ENCODE measurements at regions not wholly inside any gene's neighbourhood (a gene's known extent, or its start where the extent isn't known, plus 50 kb on each side); places are given as distances from the start of the nearest gene placed in this dataset.
A peak's percentile ranks its signal among the peaks of the same experiment; 100 is the strongest.

- in situ Hi-C loops (cut with HindIII; ENCODE audit: low sequenced_read_pairs): no loop called here
- DNase-seq (ENCODE audit: low read depth): peak; percentile 19
- H3K4me3 ChIP-seq (ENCODE audit: low read depth, low read length): no peak overlapping the region
- TF ChIP-seq CTCF (IDR thresholded peaks at IDR 0.05; ENCODE audit: low read depth, low read length, missing control alignments): no peak
These were observed 239.2 kb upstream of the RFC3 start for GRCh38 chr13:33578786-33579185.

GRCh38 chr13:33582121-33582520, 235.8 kb upstream of the RFC3 start:
- in situ Hi-C loops (cut with HindIII; ENCODE audit: low sequenced_read_pairs): no loop called here
- no peak overlapping the region for H3K4me3 ChIP-seq (ENCODE audit: low read depth, low read length)
- TF ChIP-seq CTCF (IDR thresholded peaks at IDR 0.05; ENCODE audit: low read depth, low read length, missing control alignments): no peak
- no peak for DNase-seq (ENCODE audit: low read depth)

- no peak for TF ChIP-seq CTCF (IDR thresholded peaks at IDR 0.05; ENCODE audit: low read depth, low read length, missing control alignments)
- no peak overlapping the region for H3K4me3 ChIP-seq (ENCODE audit: low read depth, low read length)
- DNase-seq (ENCODE audit: low read depth): no peak
- in situ Hi-C loops (cut with HindIII; ENCODE audit: low sequenced_read_pairs): no loop called here
These were observed 234.6 kb upstream of the RFC3 start for GRCh38 chr13:33583398-33583797.

- in situ Hi-C loops (cut with HindIII; ENCODE audit: low sequenced_read_pairs): no loop called here
- no peak for TF ChIP-seq CTCF (IDR thresholded peaks at IDR 0.05; ENCODE audit: low read depth, low read length, missing control alignments)
- no peak overlapping the region for H3K4me3 ChIP-seq (ENCODE audit: low read depth, low read length)
- no peak for DNase-seq (ENCODE audit: low read depth)
These were observed 227.0 kb upstream of the RFC3 start for GRCh38 chr13:33590936-33591335.

- in situ Hi-C loops (cut with HindIII; ENCODE audit: low sequenced_read_pairs): no loop called here
- no peak for TF ChIP-seq CTCF (IDR thresholded peaks at IDR 0.05; ENCODE audit: low read depth, low read length, missing control alignments)
- DNase-seq (ENCODE audit: low read depth): no peak
- H3K4me3 ChIP-seq (ENCODE audit: low read depth, low read length): no peak overlapping the region
These were observed 211.3 kb upstream of the RFC3 start for GRCh38 chr13:33606692-33607091.

- no peak for DNase-seq (ENCODE audit: low read depth)
- peak overlapping the region; percentile 8 for H3K4me3 ChIP-seq (ENCODE audit: low read depth, low read length)
- in situ Hi-C loops (cut with HindIII; ENCODE audit: low sequenced_read_pairs): no loop called here
- TF ChIP-seq CTCF (IDR thresholded peaks at IDR 0.05; ENCODE audit: low read depth, low read length, missing control alignments): no peak
These were observed 207.4 kb upstream of the RFC3 start for GRCh38 chr13:33610438-33611120.

Measured in astrocyte of the cerebellum (primary cell).